Fibroblast of skin of abdomen (primary cell): ENCODE measurements at regions not wholly inside any gene's neighbourhood (a gene's known extent, or its start where the extent isn't known, plus 50 kb on each side); places are given as distances from the start of the nearest gene placed in this dataset.
"Not testable (repeated sequence)": the region's sequence is repeated elsewhere in the genome, so short reads cannot be mapped to it uniquely, and the experiment has no call there.

ENCODE experiments used
- DNase-seq: peaks from one replicate; pipeline ENCODE4 v3.0.0-alpha.2; 2013

- peak; percentile 31 for DNase-seq
These were observed 140.7 kb upstream of the KLF12 start for GRCh38 chr13:74274916-74275315.

- no peak for DNase-seq
These were observed 139.4 kb upstream of the KLF12 start for GRCh38 chr13:74273581-74273980.

- no peak for DNase-seq
These were observed 138.6 kb upstream of the KLF12 start for GRCh38 chr13:74272826-74273225.

- DNase-seq, result no peak
These were observed 135.8 kb upstream of the KLF12 start for GRCh38 chr13:74270018-74270417.

GRCh38 chr13:74266861-74267260, 132.7 kb upstream of the KLF12 start:
- DNase-seq, result no peak

DNA sequence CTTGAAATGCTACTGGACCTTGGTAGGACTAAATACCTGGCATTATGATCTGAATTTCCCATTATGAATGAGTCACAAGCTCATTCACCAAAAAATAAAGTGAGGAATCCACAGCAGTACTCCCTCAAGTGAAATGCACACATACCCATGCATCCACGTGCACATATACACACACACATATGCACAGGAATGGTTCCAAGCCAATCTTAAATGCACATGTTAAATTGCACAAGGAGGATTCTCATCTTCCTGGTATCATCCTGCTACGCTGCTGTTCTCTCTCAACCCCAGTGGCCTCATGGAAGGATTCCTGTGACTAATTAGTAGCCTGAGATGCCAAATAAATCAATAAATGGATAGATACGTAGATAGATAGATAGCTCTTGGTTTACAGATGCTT, 132.1 kb upstream of the KLF12 start:
- DNase-seq, result no peak

DNA sequence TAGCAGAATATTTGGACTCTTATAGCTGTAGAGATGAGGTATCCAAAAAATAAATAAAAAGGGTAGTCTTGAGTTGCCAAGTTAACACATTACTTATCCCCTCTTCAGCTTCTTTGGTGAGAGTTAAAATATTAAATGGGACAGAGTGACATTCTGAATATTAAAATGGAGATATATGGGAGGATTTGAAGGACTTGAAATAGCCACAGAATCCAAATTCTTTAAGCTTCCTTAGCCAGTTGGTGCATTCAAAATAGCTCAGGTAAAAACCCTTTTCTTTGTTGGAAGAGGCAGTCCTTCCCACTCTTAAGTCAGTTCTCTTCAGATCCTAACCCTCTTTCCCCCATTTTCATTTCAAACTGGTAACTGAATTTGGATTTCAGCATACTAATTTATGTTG, 130.1 kb upstream of the KLF12 start:
- no peak for DNase-seq

DNA sequence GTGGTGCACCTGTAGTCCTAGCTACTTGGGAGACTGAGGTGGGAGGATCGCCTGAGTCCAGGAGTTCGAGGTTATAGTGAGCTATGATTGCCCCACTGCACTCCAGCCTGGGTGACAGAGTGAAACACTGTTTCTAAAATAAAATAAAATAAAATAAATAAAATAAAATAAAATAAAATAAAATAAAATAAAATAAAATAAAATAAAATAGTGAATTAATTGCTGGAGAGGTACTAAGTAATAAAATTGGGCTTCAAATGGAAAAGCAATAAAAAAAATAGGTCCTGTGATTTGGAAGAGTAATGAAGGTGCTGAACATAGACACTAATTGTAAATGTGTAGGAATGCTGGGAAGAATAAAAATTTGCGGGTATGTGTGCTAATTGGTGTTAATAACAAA, 126.2 kb upstream of the KLF12 start:
- not testable (repeated sequence) for DNase-seq

DNA sequence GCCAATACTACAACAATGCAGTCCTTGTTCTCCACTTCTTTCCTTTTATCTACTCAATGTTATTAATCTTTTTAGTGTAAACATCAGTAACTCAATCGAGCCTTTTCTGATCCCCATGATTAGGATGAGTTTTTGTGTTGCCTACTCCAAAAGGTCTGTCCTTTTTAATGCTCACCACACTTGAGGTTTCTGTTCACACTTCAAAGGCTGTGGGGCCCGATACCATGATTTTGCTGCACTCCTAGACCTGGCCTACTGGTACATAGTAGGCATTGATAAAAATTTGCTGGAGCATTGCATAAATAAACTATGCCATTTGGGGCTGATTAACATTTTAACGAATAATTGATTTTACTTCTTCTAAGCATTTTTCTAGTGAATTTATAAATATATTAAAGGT, 125.4 kb upstream of the KLF12 start:
- DNase-seq, result no peak

- no peak for DNase-seq
These were observed 124.8 kb upstream of the KLF12 start for GRCh38 chr13:74258961-74259360.

DNA sequence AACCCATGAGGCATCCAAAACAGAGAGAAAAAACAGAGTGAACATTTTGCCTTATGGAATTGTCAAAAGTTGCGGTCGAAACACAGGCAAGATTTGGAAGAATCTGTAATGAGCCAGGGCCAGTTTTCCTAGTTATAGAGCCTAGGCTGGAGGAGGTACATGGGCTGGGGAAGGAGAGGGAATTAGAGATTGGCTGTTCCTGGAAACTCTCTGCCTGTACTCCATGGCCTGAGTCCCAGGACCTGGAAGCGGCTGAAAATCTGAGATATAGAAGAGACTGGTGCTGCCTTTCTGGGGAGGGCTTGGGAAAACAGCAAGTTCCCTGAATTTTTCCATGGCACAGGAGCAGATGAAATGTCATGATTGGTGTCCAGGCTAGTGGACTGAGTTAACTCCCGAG, 122.8 kb upstream of the KLF12 start:
- DNase-seq, result no peak

- no peak for DNase-seq
These were observed 119.0 kb upstream of the KLF12 start for GRCh38 chr13:74253161-74253560.

GRCh38 chr13:74251778-74252519, 117.7 kb upstream of the KLF12 start:
- DNase-seq, result no peak

- peak; percentile 68 for DNase-seq
These were observed 116.6 kb upstream of the KLF12 start for GRCh38 chr13:74250738-74251190.

GRCh38 chr13:74248477-74248876, 114.3 kb upstream of the KLF12 start:
- DNase-seq, result no peak

GRCh38 chr13:74246487-74246886, 112.3 kb upstream of the KLF12 start:
- no peak for DNase-seq

- peak; percentile 66 for DNase-seq
These were observed 109.7 kb upstream of the KLF12 start for GRCh38 chr13:74243637-74244526.

- not testable (repeated sequence) for DNase-seq
These were observed 107.1 kb upstream of the KLF12 start for GRCh38 chr13:74241343-74241742.

GRCh38 chr13:74230984-74231501, 96.8 kb upstream of the KLF12 start:
- DNase-seq, result no peak

DNA sequence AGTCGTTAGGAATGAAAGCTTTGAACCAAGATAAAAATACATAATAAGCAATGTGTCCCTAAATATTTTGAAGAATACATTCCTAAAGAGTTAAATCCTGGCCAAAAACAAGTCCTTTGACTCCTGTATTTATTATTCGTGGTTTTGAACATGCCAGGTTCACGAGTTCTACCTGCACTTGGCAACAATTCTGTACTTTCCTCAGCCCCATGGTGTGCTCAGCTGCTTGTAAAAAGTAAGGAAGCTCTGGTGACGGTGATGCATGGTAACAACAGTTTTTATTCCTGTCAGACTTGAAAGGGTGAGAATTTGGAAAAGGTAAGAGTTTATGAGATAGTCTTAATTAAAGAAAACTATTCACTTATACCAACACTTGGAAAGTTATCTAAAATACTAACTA, 95.0 kb upstream of the KLF12 start:
- no peak for DNase-seq

GRCh38 chr13:74227476-74228158, 93.4 kb upstream of the KLF12 start:
- no peak for DNase-seq

DNA sequence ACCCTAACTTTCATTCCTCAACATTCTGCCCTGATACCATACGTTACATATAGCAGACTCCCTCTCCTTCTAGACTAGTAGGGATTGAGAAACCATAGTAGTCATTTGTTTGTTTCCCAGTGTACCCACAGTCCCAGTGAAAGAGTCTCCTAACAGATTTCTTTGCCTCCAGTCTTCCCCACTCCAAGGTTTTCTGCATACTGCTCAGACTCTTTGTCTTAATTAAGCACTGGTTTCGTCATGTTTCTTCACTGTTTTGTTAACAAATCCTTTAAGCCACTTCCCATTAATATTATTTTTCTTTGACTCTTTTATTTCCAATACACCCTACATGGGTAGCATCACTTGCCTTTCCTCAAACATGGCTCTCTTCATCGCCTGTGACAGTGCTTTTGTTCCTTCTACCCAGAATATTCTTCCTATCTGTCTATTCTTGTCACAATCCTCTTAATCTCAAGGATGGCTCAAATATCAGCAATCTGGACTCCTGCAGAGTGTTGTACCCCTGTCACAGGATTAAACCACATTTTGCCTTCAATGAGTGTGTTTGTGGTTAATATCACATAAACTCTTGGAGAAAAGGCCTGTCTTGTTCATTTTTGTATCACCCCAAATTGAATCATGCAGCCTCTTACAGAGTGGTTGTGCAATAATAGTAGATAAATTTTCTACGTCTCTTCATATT, 92.7 kb upstream of the KLF12 start:
- peak; percentile 73 for DNase-seq
